IMR-90 (cell line): ENCODE measurements at regions not wholly inside any gene's neighbourhood (a gene's known extent, or its start where the extent isn't known, plus 50 kb on each side); places are given as distances from the start of the nearest gene placed in this dataset.
"Not testable (repeated sequence)": the region's sequence is repeated elsewhere in the genome, so short reads cannot be mapped to it uniquely, and the experiment has no call there.

ENCODE experiments used
- BHLHE40 ChIP-seq: fragments of 150-350 bp; IDR thresholded peaks from 2 replicates; pipeline ENCODE4 v1.6.1; 2016; ENCODE audit warnings: mild to moderate bottlenecking, low read depth, low read length
- CEBPB ChIP-seq: IDR thresholded peaks from 2 replicates; pipeline ENCODE4 v1.6.1; 2012; ENCODE audit warnings: low read depth, low read length, improper control_type of control experiment
- CHD1 ChIP-seq: IDR thresholded peaks from 2 replicates; pipeline ENCODE4 v1.6.1; 2012; ENCODE audit warnings: low read depth, low read length, improper control_type of control experiment
- ELK1 ChIP-seq: fragments of 150-350 bp; IDR thresholded peaks from 2 replicates; pipeline ENCODE4 v1.6.1; 2016; ENCODE audit warnings: low read depth, mild to moderate bottlenecking, low read length, moderate library complexity, borderline replicate concordance
- MAFK ChIP-seq: IDR thresholded peaks from 2 replicates; pipeline ENCODE4 v1.6.1; 2012; ENCODE audit warnings: low read depth, low read length, improper control_type of control experiment
- MXI1 ChIP-seq: IDR thresholded peaks from 2 replicates; pipeline ENCODE4 v1.6.1; 2012; ENCODE audit warnings: low read depth, mild to moderate bottlenecking, low read length, moderate library complexity, borderline replicate concordance
- NFE2L2 ChIP-seq: fragments of 150-350 bp; IDR thresholded peaks from 2 replicates; pipeline ENCODE4 v1.6.1; 2016; ENCODE audit warnings: low read depth, mild to moderate bottlenecking, low read length
- POLR2A ChIP-seq: IDR thresholded peaks from 2 replicates; pipeline ENCODE4 v1.6.1; 2012; ENCODE audit warnings: mild to moderate bottlenecking, low read depth, low read length
- RAD21 ChIP-seq: IDR thresholded peaks from 2 replicates; pipeline ENCODE4 v1.6.1; 2012; ENCODE audit warnings: low read length, improper control_type of control experiment
- SMC3 ChIP-seq: fragments of 150-350 bp; IDR thresholded peaks from 2 replicates; pipeline ENCODE4 v1.6.1; 2016; ENCODE audit warnings: low read depth, mild to moderate bottlenecking, antibody characterized with exemption, low read length, moderate library complexity
- TF ChIP-seq, protein P1 (sequence below): conservative IDR thresholded peaks from 2 replicates; pipeline ENCODE4 v1.5.1; 2012; ENCODE audit warnings: mild to moderate bottlenecking, low read depth, low read length, improper control_type of control experiment

GRCh38 chr4:82272523-82272922, 101.3 kb downstream of the HNRNPD start:
- not testable (repeated sequence) for TF ChIP-seq NFE2L2, RAD21, POLR2A, CHD1, BHLHE40, CEBPB, ELK1, MXI1, SMC3, MAFK
- TF ChIP-seq, protein P1, sequence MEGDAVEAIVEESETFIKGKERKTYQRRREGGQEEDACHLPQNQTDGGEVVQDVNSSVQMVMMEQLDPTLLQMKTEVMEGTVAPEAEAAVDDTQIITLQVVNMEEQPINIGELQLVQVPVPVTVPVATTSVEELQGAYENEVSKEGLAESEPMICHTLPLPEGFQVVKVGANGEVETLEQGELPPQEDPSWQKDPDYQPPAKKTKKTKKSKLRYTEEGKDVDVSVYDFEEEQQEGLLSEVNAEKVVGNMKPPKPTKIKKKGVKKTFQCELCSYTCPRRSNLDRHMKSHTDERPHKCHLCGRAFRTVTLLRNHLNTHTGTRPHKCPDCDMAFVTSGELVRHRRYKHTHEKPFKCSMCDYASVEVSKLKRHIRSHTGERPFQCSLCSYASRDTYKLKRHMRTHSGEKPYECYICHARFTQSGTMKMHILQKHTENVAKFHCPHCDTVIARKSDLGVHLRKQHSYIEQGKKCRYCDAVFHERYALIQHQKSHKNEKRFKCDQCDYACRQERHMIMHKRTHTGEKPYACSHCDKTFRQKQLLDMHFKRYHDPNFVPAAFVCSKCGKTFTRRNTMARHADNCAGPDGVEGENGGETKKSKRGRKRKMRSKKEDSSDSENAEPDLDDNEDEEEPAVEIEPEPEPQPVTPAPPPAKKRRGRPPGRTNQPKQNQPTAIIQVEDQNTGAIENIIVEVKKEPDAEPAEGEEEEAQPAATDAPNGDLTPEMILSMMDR = not testable (repeated sequence)
